GM12864 (cell line): ENCODE measurements at regions not wholly inside any gene's neighbourhood (a gene's known extent, or its start where the extent isn't known, plus 50 kb on each side); places are given as distances from the start of the nearest gene placed in this dataset.
A peak's percentile ranks its signal among the peaks of the same experiment; 100 is the strongest.

Experiments used
- DNase-seq: peaks from one replicate; pipeline ENCODE4 v3.0.0-alpha.2; 2011; ENCODE audit warnings: low read depth
- H3K4me3 ChIP-seq: 2 replicates; pipeline ENCODE4 v1.5.1; 2011; ENCODE audit warnings: mild to moderate bottlenecking, low read depth, low read length, control low read depth
- CTCF ChIP-seq: IDR thresholded peaks from 2 replicates; pipeline ENCODE4 v1.5.1; 2011; ENCODE audit warnings: low read depth, mild to moderate bottlenecking, moderate library complexity, low read length, control low read depth, inconsistent platforms; ENCODE audit errors: missing control alignments

GRCh38 chr14:55814064-55814463 lies 234.1 kb downstream of the KTN1 start:
- DNase-seq = no peak
- no peak overlapping the region for H3K4me3 ChIP-seq
- no peak for TF ChIP-seq CTCF

- H3K4me3 ChIP-seq = no peak overlapping the region
- TF ChIP-seq CTCF = no peak
- no peak for DNase-seq
These were observed 234.9 kb downstream of the KTN1 start for GRCh38 chr14:55814873-55815272.

GRCh38 chr14:55816225-55816624 lies 236.2 kb downstream of the KTN1 start:
- no peak overlapping the region for H3K4me3 ChIP-seq
- no peak for TF ChIP-seq CTCF
- DNase-seq = no peak

- peak; percentile 46 for DNase-seq
- no peak overlapping the region for H3K4me3 ChIP-seq
- no peak for TF ChIP-seq CTCF
These were observed 239.8 kb downstream of the KTN1 start for GRCh38 chr14:55819610-55820304.

- no peak for DNase-seq
- H3K4me3 ChIP-seq = no peak overlapping the region
- TF ChIP-seq CTCF = no peak
These were observed 242.9 kb downstream of the KTN1 start for GRCh38 chr14:55822906-55823305.

- DNase-seq = no peak
- no peak overlapping the region for H3K4me3 ChIP-seq
- no peak for TF ChIP-seq CTCF
These were observed 252.3 kb downstream of the KTN1 start for GRCh38 chr14:55832122-55832911.
